Chondrocyte (in vitro differentiated cells): ENCODE measurements at regions not wholly inside any gene's neighbourhood (a gene's known extent, or its start where the extent isn't known, plus 50 kb on each side); places are given as distances from the start of the nearest gene placed in this dataset.
A peak's percentile ranks its signal among the peaks of the same experiment; 100 is the strongest.

Experiments
- DNase-seq: peaks from one replicate; pipeline ENCODE4 v3.0.0; 2021; ENCODE audit warnings: mixed read lengths, low spot score
- H3K27ac Mint-ChIP-seq: one replicate; pipeline ENCODE4 v1.8.0; 2021; ENCODE audit warnings: mild to moderate bottlenecking, moderate library complexity, mixed read lengths; ENCODE audit not compliant: unreplicated experiment
- H3K27me3 Mint-ChIP-seq: 2 replicates; pipeline ENCODE4 v1.8.0; 2021; ENCODE audit warnings: low read depth, mixed read lengths
- H3K36me3 Mint-ChIP-seq: 2 replicates; pipeline ENCODE4 v1.8.0; 2021; ENCODE audit warnings: low read depth, mixed read lengths
- H3K4me1 Mint-ChIP-seq: 2 replicates; pipeline ENCODE4 v1.8.0; 2021; ENCODE audit warnings: low read depth, mild to moderate bottlenecking, mixed read lengths
- H3K4me3 Mint-ChIP-seq: one replicate; pipeline ENCODE4 v1.8.0; 2021; ENCODE audit warnings: mild to moderate bottlenecking, moderate library complexity, mixed read lengths; ENCODE audit not compliant: unreplicated experiment
- H3K9me3 Mint-ChIP-seq: 2 replicates; pipeline ENCODE4 v1.8.0; 2021; ENCODE audit warnings: low read depth, mixed read lengths
- CTCF ChIP-seq: fragments of 200-600 bp; sonication (generic); IDR thresholded peaks from 2 replicates; pipeline ENCODE4 v1.5.0; 2021; ENCODE audit warnings: antibody characterized with exemption, mild to moderate bottlenecking, moderate library complexity

GRCh38 chr3:43155464-43156121 is 49.7 kb upstream of the POMGNT2 start:
- Mint-ChIP-seq H3K4me3 (no peak overlapping the region), H3K27ac (no peak overlapping the region), H3K9me3 (no peaks in the 10 kb centered on the region), H3K27me3 (peaks cover 5% of the 10 kb centered on the region), H3K4me1 (peaks cover 3% of the 10 kb centered on the region), H3K36me3 (no peaks in the 10 kb centered on the region)
- peak; percentile 80 for TF ChIP-seq CTCF
- no peak for DNase-seq
